Activated CD4-positive, alpha-beta memory T cell treated with anti-CD3 and anti-CD28 coated beads for 36 hours (primary cell): ENCODE measurements at regions not wholly inside any gene's neighbourhood (a gene's known extent, or its start where the extent isn't known, plus 50 kb on each side); places are given as distances from the start of the nearest gene placed in this dataset.

ENCODE experiments used
- CTCF ChIA-PET: fragments of 350-600 bp; sonication (Branson Sonifier 250); formaldehyde crosslinking; loops from one replicate; lab custom pipeline; 2021; ENCODE audit warnings: antibody characterized with exemption, inconsistent platforms; lab: Charles Lee
- POLR2A ChIA-PET: fragments of 350-600 bp; sonication (Branson Sonifier 250); formaldehyde crosslinking; loops from one replicate; lab custom pipeline; 2021; ENCODE audit warnings: antibody characterized with exemption; lab: Charles Lee
- DNase-seq: peaks from one replicate; pipeline ENCODE4 v3.0.0-alpha.2; 2020
- H3K27ac Mint-ChIP-seq: one replicate; pipeline ENCODE4 v1.8.0; 2021; ENCODE audit warnings: mixed read lengths
- H3K27me3 Mint-ChIP-seq: one replicate; pipeline ENCODE4 v1.8.0; 2021; ENCODE audit warnings: mixed read lengths
- H3K36me3 Mint-ChIP-seq: one replicate; pipeline ENCODE4 v1.8.0; 2021; ENCODE audit warnings: mixed read lengths
- H3K4me1 Mint-ChIP-seq: one replicate; pipeline ENCODE4 v1.8.0; 2021; ENCODE audit warnings: low read depth, mixed read lengths
- H3K4me3 Mint-ChIP-seq: one replicate; pipeline ENCODE4 v1.8.0; 2021; ENCODE audit warnings: mild to moderate bottlenecking, mixed read lengths
- H3K9me3 Mint-ChIP-seq: one replicate; pipeline ENCODE4 v1.8.0; 2021; ENCODE audit warnings: mixed read lengths
- intact Hi-C: fragments of 100-400 bp; cut with micrococcal nuclease; formaldehyde crosslinking; loops from one replicate; pipeline ENCODE4 v1.15.1; 2023

GRCh38 chr3:182710557-182711157 lies 82.6 kb upstream of the ATP11B start:
- DNase-seq: no peak

GRCh38 chr3:182711261-182711683 lies 82.0 kb upstream of the ATP11B start:
- Mint-ChIP-seq H3K36me3 (no peaks in the 10 kb centered on the region), H3K4me1 (peaks cover 3% of the 10 kb centered on the region), H3K9me3 (no peaks in the 10 kb centered on the region), H3K27ac (no peak overlapping the region), H3K27me3 (no peaks in the 10 kb centered on the region), H3K4me3 (no peak overlapping the region)
- POLR2A ChIA-PET: no interaction called here
- DNase-seq: no peak
- CTCF ChIA-PET: interaction anchor here (0.6 to 7.8 kb wide), 7 partner anchors 11 to 199 kb away, joined by 3 to 42 read pairs (median 4); no protein-coding TSS in a partner anchor
- intact Hi-C loops: loop anchor here (5.0 to 10.0 kb wide), 4 partner anchors 81 to 676 kb away; partner anchors contain the start of gene ATP11B

More at GRCh38 chr3:182710557-182711157, 82.6 kb upstream of the ATP11B start:
- no peaks in the 10 kb centered on the region for H3K9me3 Mint-ChIP-seq
- POLR2A ChIA-PET: no interaction called here
- no peak overlapping the region for H3K27ac Mint-ChIP-seq
- intact Hi-C loops: loop anchor here (5.0 to 10.0 kb wide), 4 partner anchors 82 to 677 kb away; partner anchors contain the start of gene ATP11B
- no peak overlapping the region for H3K4me3 Mint-ChIP-seq
- CTCF ChIA-PET: interaction anchor here (0.6 to 7.8 kb wide), 10 partner anchors 11 to 199 kb away, joined by 3 to 42 read pairs (median 3); no protein-coding TSS in a partner anchor
- no peaks in the 10 kb centered on the region for H3K36me3 Mint-ChIP-seq
- no peaks in the 10 kb centered on the region for H3K4me1 Mint-ChIP-seq
- no peaks in the 10 kb centered on the region for H3K27me3 Mint-ChIP-seq

- intact Hi-C loops: loop anchor here (5.0 to 10.0 kb wide), 4 partner anchors 80 to 675 kb away; partner anchors contain the start of gene ATP11B
- Mint-ChIP-seq H3K4me1 (peaks cover 5% of the 10 kb centered on the region), H3K4me3 (no peak overlapping the region), H3K27ac (no peak overlapping the region), H3K9me3 (no peaks in the 10 kb centered on the region), H3K27me3 (no peaks in the 10 kb centered on the region), H3K36me3 (no peaks in the 10 kb centered on the region)
- ChIA-PET POLR2A (no interaction called here), CTCF (interaction anchor here (0.8 to 7.8 kb wide), 6 partner anchors 11 to 198 kb away, joined by 3 to 42 read pairs (median 4); no protein-coding TSS in a partner anchor)
- DNase-seq: no peak
Observed at GRCh38 chr3:182711853-182712252, 81.5 kb upstream of the ATP11B start.

GRCh38 chr3:182713111-182713510 lies 80.2 kb upstream of the ATP11B start:
- H3K27ac Mint-ChIP-seq: no peak overlapping the region
- CTCF ChIA-PET: interaction anchor here (1.0 to 7.8 kb wide), 8 partner anchors 10 to 673 kb away, joined by 3 to 42 read pairs (median 5); no protein-coding TSS in a partner anchor
- no peak overlapping the region for H3K4me3 Mint-ChIP-seq
- POLR2A ChIA-PET: no interaction called here
- intact Hi-C loops: loop anchor here (5.0 to 10.0 kb wide), 4 partner anchors 79 to 674 kb away; partner anchors contain the start of gene ATP11B
- no peaks in the 10 kb centered on the region for H3K9me3 Mint-ChIP-seq
- no peaks in the 10 kb centered on the region for H3K36me3 Mint-ChIP-seq
- DNase-seq: no peak
- H3K4me1 Mint-ChIP-seq: peaks cover 5% of the 10 kb centered on the region
- H3K27me3 Mint-ChIP-seq: no peaks in the 10 kb centered on the region

- H3K27ac Mint-ChIP-seq: no peak overlapping the region
- H3K36me3 Mint-ChIP-seq: no peaks in the 10 kb centered on the region
- no peaks in the 10 kb centered on the region for H3K27me3 Mint-ChIP-seq
- POLR2A ChIA-PET: no interaction called here
- no peaks in the 10 kb centered on the region for H3K9me3 Mint-ChIP-seq
- no peak overlapping the region for H3K4me3 Mint-ChIP-seq
- no peak for DNase-seq
- H3K4me1 Mint-ChIP-seq: peaks cover 5% of the 10 kb centered on the region
- intact Hi-C loops: loop anchor here (1.0 to 10.0 kb wide), 5 partner anchors 78 to 673 kb away; partner anchors contain the start of gene ATP11B
- CTCF ChIA-PET: interaction anchor here (0.7 to 7.8 kb wide), 19 partner anchors 9 to 672 kb away, joined by 3 to 42 read pairs (median 5); partner anchors contain the start of gene ATP11B
Observed at GRCh38 chr3:182713743-182714517, 79.4 kb upstream of the ATP11B start.

- POLR2A ChIA-PET: no interaction called here
- no peaks in the 10 kb centered on the region for H3K36me3 Mint-ChIP-seq
- CTCF ChIA-PET: interaction anchor here (0.6 to 7.8 kb wide), 9 partner anchors 8 to 221 kb away, joined by 3 to 42 read pairs (median 6); partner anchors contain the start of gene ATP11B
- no peak for DNase-seq
- no peak overlapping the region for H3K4me3 Mint-ChIP-seq
- no peaks in the 10 kb centered on the region for H3K27me3 Mint-ChIP-seq
- intact Hi-C loops: loop anchor here (10.0 kb wide), 1 partner anchor 300 kb away; no protein-coding TSS in a partner anchor
- no peak overlapping the region for H3K27ac Mint-ChIP-seq
- H3K9me3 Mint-ChIP-seq: no peaks in the 10 kb centered on the region
- H3K4me1 Mint-ChIP-seq: peaks cover 5% of the 10 kb centered on the region
Observed at GRCh38 chr3:182715006-182715405, 78.3 kb upstream of the ATP11B start.

- Mint-ChIP-seq H3K36me3 (no peaks in the 10 kb centered on the region), H3K27me3 (no peaks in the 10 kb centered on the region), H3K27ac (no peak overlapping the region), H3K9me3 (no peaks in the 10 kb centered on the region), H3K4me3 (no peak overlapping the region), H3K4me1 (peaks cover 5% of the 10 kb centered on the region)
- intact Hi-C loops: loop anchor here (10.0 kb wide), 1 partner anchor 299 kb away; no protein-coding TSS in a partner anchor
- ChIA-PET POLR2A (no interaction called here), CTCF (interaction anchor here (1.0 to 2.0 kb wide), 4 partner anchors 8 to 121 kb away, joined by 3 to 6 read pairs (median 3); no protein-coding TSS in a partner anchor)
- DNase-seq: no peak
Observed at GRCh38 chr3:182716114-182716688, 77.1 kb upstream of the ATP11B start.

- intact Hi-C loops: loop anchor here (10.0 kb wide), 1 partner anchor 298 kb away; no protein-coding TSS in a partner anchor
- POLR2A ChIA-PET: no interaction called here
- Mint-ChIP-seq H3K36me3 (no peaks in the 10 kb centered on the region), H3K9me3 (no peaks in the 10 kb centered on the region), H3K4me3 (no peak overlapping the region), H3K4me1 (peaks cover 5% of the 10 kb centered on the region), H3K27ac (no peak overlapping the region), H3K27me3 (no peaks in the 10 kb centered on the region)
- no peak for DNase-seq
- CTCF ChIA-PET: interaction anchor here (1.0 to 2.0 kb wide), 4 partner anchors 9 to 120 kb away, joined by 3 to 6 read pairs (median 3); no protein-coding TSS in a partner anchor
Observed at GRCh38 chr3:182717216-182717615, 76.1 kb upstream of the ATP11B start.

- no peak for DNase-seq
- H3K27ac Mint-ChIP-seq: no peak overlapping the region
- H3K27me3 Mint-ChIP-seq: no peaks in the 10 kb centered on the region
- no peaks in the 10 kb centered on the region for H3K36me3 Mint-ChIP-seq
- intact Hi-C loops: no loop called here
- no peaks in the 10 kb centered on the region for H3K9me3 Mint-ChIP-seq
- POLR2A ChIA-PET: no interaction called here
- H3K4me3 Mint-ChIP-seq: no peak overlapping the region
- CTCF ChIA-PET: interaction anchor here (5.8 kb wide), 1 partner anchor 11 kb away, joined by 42 read pairs; no protein-coding TSS in a partner anchor
- no peaks in the 10 kb centered on the region for H3K4me1 Mint-ChIP-seq
Observed at GRCh38 chr3:182722907-182723306, 70.4 kb upstream of the ATP11B start.

GRCh38 chr3:182723596-182723995 lies 69.7 kb upstream of the ATP11B start:
- DNase-seq: no peak
- H3K27me3 Mint-ChIP-seq: peaks cover 1% of the 10 kb centered on the region
- no peak overlapping the region for H3K4me3 Mint-ChIP-seq
- intact Hi-C loops: no loop called here
- no peak overlapping the region for H3K27ac Mint-ChIP-seq
- no peaks in the 10 kb centered on the region for H3K4me1 Mint-ChIP-seq
- POLR2A ChIA-PET: interaction anchor here (0.6 kb wide), 1 partner anchor 66 kb away, joined by 3 read pairs; no protein-coding TSS in a partner anchor
- H3K36me3 Mint-ChIP-seq: no peaks in the 10 kb centered on the region
- no peaks in the 10 kb centered on the region for H3K9me3 Mint-ChIP-seq
- CTCF ChIA-PET: interaction anchor here (5.8 kb wide), 1 partner anchor 12 kb away, joined by 42 read pairs; no protein-coding TSS in a partner anchor
